ENCODE measurements at regions not wholly inside any gene's neighbourhood (a gene's known extent, or its start where the extent isn't known, plus 50 kb on each side); places are given as distances from the start of the nearest gene placed in this dataset.
"Not testable (repeated sequence)": the region's sequence is repeated elsewhere in the genome, so short reads cannot be mapped to it uniquely, and the experiment has no call there.

DNA sequence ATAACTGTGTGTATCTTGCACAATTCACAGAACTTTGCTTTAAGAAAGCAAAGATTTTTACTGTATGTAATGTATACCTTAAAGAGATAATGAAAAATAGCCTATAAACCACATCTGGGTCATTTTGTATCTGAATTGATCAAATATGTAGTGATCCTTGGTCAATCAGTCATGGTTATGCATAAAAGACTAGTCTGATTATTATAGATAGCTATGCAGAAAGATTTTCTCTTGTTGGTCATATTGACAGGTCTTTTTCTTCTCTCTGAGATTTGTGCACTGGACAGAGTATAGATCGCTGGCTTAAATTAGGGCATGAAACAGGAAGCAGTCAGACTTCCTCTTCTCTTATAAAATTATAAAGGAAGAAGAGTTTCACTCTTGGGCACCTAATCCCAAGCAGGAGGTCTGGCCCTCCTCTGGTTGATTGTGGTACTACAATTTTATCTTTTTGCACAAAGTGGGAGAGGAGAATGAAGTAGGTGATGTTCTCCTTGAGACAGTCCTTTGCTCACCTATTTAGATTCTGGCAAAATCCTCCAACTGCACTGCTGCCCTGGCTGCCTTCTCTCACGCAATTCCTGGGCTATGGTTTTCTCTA is 380.9 kb upstream of the RGS17 start:
- in situ Hi-C loops (cut with MboI; ENCODE audit: low sequenced_read_pairs) = loop anchor here (25.0 kb wide), 1 partner anchor 275 kb away; no protein-coding TSS in a partner anchor
- no peak overlapping the region for H3K4me3 ChIP-seq
- H3K36me3 ChIP-seq (replicated peaks) = no peaks in the 10 kb centered on the region
- no peaks in the 10 kb centered on the region; the same call in 1 of the 2 replicates for H3K9me3 ChIP-seq
- DNase-seq (ENCODE audit: low spot score in 2 of 2) = peak; percentile 18 to 39
- H3K27me3 ChIP-seq (ENCODE audit: low read depth) = no peaks in the 10 kb centered on the region
- H3K4me1 ChIP-seq = no peaks in the 10 kb centered on the region

DNA sequence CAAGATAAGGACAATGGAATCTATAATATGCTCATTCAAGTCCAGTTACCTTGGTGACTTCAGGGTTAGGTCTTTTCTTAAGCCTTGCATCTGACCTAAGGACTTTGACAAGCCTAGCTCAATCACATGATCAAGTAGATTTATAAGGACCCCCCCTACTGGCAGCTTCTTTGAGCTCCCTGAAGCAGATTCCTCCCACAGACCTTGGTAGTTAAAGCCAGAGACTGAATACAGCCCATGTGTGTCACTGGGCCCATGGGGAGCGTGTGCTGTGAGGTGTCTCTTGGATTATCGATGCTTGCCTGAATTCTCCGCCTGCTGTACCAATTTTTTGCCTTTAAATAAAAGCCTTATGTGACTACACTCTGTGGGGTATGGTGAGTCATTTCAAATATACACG is 372.7 kb upstream of the RGS17 start:
- peak; percentile 31 to 42 for DNase-seq (ENCODE audit: low spot score in 2 of 2)
- no peaks in the 10 kb centered on the region for H3K4me1 ChIP-seq
- no peaks in the 10 kb centered on the region for H3K36me3 ChIP-seq (replicated peaks)
- no peaks in the 10 kb centered on the region for H3K9me3 ChIP-seq
- in situ Hi-C loops (cut with MboI; ENCODE audit: low sequenced_read_pairs) = loop anchor here (25.0 kb wide), 1 partner anchor 267 kb away; no protein-coding TSS in a partner anchor
- no peaks in the 10 kb centered on the region for H3K27me3 ChIP-seq (ENCODE audit: low read depth)
- no peak overlapping the region for H3K4me3 ChIP-seq

GRCh38 chr6:153493501-153493900 is 362.4 kb upstream of the RGS17 start:
- Histone ChIP-seq H3K36me3 (replicated peaks) (no peaks in the 10 kb centered on the region), H3K27me3 (ENCODE audit: low read depth) (0 out of 2 replicates have a peak, but pooled peaks cover 2% of the 10 kb centered on the region), H3K4me1 (no peaks in the 10 kb centered on the region), H3K9me3 (no peaks in the 10 kb centered on the region), H3K4me3 (no peak overlapping the region)
- DNase-seq (ENCODE audit: low spot score in 2 of 2) = no peak
- in situ Hi-C loops (cut with MboI; ENCODE audit: low sequenced_read_pairs) = no loop called here

- Histone ChIP-seq H3K36me3 (replicated peaks) (no peaks in the 10 kb centered on the region), H3K4me3 (no peak overlapping the region), H3K4me1 (no peaks in the 10 kb centered on the region), H3K27me3 (ENCODE audit: low read depth) (0 out of 2 replicates have a peak, but pooled peaks cover 2% of the 10 kb centered on the region), H3K9me3 (no peaks in the 10 kb centered on the region)
- no peak for DNase-seq (ENCODE audit: low spot score in 2 of 2)
- in situ Hi-C loops (cut with MboI; ENCODE audit: low sequenced_read_pairs) = no loop called here
These were observed 358.4 kb upstream of the RGS17 start for GRCh38 chr6:153489479-153489878.

DNA sequence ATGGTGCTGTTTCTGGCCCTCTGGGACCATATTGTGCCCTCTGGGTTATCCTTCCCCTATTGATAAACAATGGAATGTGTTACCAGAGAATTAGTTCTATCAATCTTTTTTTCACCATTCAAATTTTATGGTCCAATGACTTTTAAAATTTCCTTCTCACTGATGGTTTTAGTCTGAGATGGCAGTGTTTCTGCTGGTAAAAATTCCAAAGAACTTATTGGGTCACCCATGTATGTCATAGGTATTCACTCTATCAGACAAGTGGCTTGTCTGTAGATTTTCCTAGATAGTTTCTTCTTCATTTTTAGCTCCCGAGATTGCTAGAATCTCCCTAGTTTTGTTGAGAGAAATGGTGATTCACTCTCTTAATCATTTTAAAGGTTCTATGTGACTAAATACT is 357.2 kb upstream of the RGS17 start:
- in situ Hi-C loops (cut with MboI; ENCODE audit: low sequenced_read_pairs) = no loop called here
- Histone ChIP-seq H3K4me1 (no peaks in the 10 kb centered on the region), H3K4me3 (no peak overlapping the region), H3K36me3 (replicated peaks) (no peaks in the 10 kb centered on the region), H3K27me3 (ENCODE audit: low read depth) (0 out of 2 replicates have a peak, but pooled peaks cover 2% of the 10 kb centered on the region), H3K9me3 (no peaks in the 10 kb centered on the region)
- no peak for DNase-seq (ENCODE audit: low spot score in 2 of 2)

GRCh38 chr6:153485072-153485471 is 354.0 kb upstream of the RGS17 start:
- in situ Hi-C loops (cut with MboI; ENCODE audit: low sequenced_read_pairs) = no loop called here
- H3K27me3 ChIP-seq (ENCODE audit: low read depth) = no peaks in the 10 kb centered on the region
- DNase-seq (ENCODE audit: low spot score in 2 of 2) = no peak

DNA sequence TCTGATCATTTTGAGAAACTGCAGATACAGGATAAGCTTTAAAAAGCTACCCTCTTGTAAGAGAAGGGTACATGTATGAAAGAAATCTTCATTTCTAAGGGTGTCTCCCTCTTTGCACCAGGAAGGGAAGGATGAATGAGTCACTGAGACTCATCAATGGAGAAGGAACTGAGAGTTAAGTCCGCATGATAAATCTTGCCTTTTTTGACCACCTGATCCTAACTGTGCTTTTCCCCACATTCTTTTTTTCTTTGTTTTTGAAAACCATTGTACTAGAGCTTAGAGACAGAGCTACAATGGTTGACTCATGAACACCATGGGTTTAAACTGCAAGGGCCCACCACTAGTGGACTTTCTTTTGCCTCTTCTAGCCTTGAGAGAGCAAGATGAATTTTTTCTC is 353.0 kb upstream of the RGS17 start:
- no peaks in the 10 kb centered on the region for H3K4me1 ChIP-seq
- no peak for DNase-seq (ENCODE audit: low spot score in 2 of 2)
- H3K27me3 ChIP-seq (ENCODE audit: low read depth) = no peaks in the 10 kb centered on the region
- no peaks in the 10 kb centered on the region for H3K36me3 ChIP-seq (replicated peaks)
- no peaks in the 10 kb centered on the region for H3K9me3 ChIP-seq
- H3K4me3 ChIP-seq = no peak overlapping the region
- in situ Hi-C loops (cut with MboI; ENCODE audit: low sequenced_read_pairs) = no loop called here

More at GRCh38 chr6:153485072-153485471, 354.0 kb upstream of the RGS17 start:
- Histone ChIP-seq H3K9me3 (no peaks in the 10 kb centered on the region), H3K36me3 (replicated peaks) (no peaks in the 10 kb centered on the region), H3K4me3 (no peak overlapping the region), H3K4me1 (no peaks in the 10 kb centered on the region)

GRCh38 chr6:153476243-153476642 is 345.2 kb upstream of the RGS17 start:
- in situ Hi-C loops (cut with MboI; ENCODE audit: low sequenced_read_pairs) = no loop called here
- Histone ChIP-seq H3K9me3 (no peaks in the 10 kb centered on the region), H3K4me3 (no peak overlapping the region), H3K4me1 (no peaks in the 10 kb centered on the region), H3K27me3 (ENCODE audit: low read depth) (no peaks in the 10 kb centered on the region), H3K36me3 (replicated peaks) (no peaks in the 10 kb centered on the region)
- DNase-seq (ENCODE audit: low spot score in 2 of 2) = no peak

GRCh38 chr6:153465050-153465449 is 334.0 kb upstream of the RGS17 start:
- DNase-seq (ENCODE audit: low spot score in 2 of 2) = no peak
- H3K27me3 ChIP-seq (ENCODE audit: low read depth) = no peaks in the 10 kb centered on the region
- no peaks in the 10 kb centered on the region for H3K4me1 ChIP-seq
- no peaks in the 10 kb centered on the region for H3K36me3 ChIP-seq (replicated peaks)
- no peak overlapping the region for H3K4me3 ChIP-seq
- H3K9me3 ChIP-seq = no peaks in the 10 kb centered on the region
- in situ Hi-C loops (cut with MboI; ENCODE audit: low sequenced_read_pairs) = no loop called here

DNA sequence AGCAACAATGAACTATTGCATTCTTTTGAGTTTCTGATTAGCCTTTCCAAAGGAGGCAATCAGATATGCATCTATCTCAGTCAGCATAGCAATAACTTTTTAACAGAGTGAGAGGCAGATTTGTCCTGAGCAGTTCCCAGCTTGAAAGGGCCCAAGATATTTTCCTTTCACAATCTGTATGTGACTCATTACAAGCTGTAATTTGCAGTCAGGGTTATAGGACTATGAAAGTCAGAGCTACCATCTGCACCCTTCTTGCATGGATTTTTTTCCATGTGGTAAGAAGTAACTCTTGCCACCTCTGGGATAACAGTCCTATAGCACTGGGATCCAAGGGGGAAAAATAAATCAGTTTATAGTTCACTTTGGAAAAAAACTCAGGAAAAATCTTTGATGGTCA is 318.2 kb upstream of the RGS17 start:
- in situ Hi-C loops (cut with MboI; ENCODE audit: low sequenced_read_pairs) = no loop called here
- Histone ChIP-seq H3K9me3 (no peaks in the 10 kb centered on the region), H3K36me3 (replicated peaks) (no peaks in the 10 kb centered on the region), H3K4me3 (no peak overlapping the region), H3K27me3 (ENCODE audit: low read depth) (no peaks in the 10 kb centered on the region), H3K4me1 (no peaks in the 10 kb centered on the region)
- no peak for DNase-seq (ENCODE audit: low spot score in 2 of 2)

DNA sequence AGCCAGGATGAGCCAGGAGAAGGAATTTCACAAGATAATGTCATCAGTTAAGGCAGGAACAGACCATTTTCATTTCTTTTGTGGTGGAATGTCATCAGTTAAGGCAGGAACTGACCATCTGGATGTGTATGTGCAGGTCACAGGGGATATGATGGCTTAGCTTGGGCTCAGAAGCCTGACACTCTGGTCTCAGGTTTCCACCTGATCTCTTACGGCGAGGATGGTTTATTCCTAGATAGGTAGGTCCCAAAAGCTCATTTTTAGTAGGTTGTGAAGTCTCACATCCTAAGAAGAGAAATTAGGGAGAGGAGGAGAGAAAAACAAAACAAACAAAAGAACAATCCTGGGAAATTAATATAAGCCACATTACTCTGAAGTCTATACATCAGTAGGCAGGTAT is 311.7 kb upstream of the RGS17 start:
- H3K27me3 ChIP-seq (ENCODE audit: low read depth); H3K9me3 ChIP-seq; H3K36me3 ChIP-seq (replicated peaks); DNase-seq (ENCODE audit: low spot score in 2 of 2); H3K4me3 ChIP-seq; H3K4me1 ChIP-seq; in situ Hi-C loops (cut with MboI; ENCODE audit: low sequenced_read_pairs): not testable (repeated sequence)

DNA sequence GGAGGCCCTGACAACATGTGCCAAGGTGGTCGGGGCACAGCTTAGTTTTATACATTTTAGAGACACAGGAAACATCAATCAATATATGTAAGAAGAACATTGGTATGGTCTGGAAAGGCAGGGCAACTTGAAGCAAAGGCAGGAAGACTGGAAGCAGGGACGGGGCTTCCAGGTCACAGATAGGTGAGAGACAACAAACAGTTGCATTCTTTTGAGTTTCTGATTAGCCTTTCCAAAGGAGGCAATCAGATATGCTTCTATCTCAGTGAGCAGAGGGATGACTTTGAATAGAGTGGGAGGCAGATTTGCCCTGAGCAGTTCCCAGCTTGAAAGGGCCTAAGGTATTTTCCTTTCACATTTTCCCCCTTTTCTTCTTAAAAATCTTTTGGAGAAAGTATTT is 311.0 kb upstream of the RGS17 start:
- Histone ChIP-seq H3K27me3 (ENCODE audit: low read depth) (no peaks in the 10 kb centered on the region), H3K4me1 (peaks cover 3% of the 10 kb centered on the region), H3K9me3 (no peaks in the 10 kb centered on the region), H3K36me3 (replicated peaks) (no peaks in the 10 kb centered on the region), H3K4me3 (no peak overlapping the region)
- DNase-seq (ENCODE audit: low spot score in 2 of 2) = no peak
- in situ Hi-C loops (cut with MboI; ENCODE audit: low sequenced_read_pairs) = no loop called here

DNA sequence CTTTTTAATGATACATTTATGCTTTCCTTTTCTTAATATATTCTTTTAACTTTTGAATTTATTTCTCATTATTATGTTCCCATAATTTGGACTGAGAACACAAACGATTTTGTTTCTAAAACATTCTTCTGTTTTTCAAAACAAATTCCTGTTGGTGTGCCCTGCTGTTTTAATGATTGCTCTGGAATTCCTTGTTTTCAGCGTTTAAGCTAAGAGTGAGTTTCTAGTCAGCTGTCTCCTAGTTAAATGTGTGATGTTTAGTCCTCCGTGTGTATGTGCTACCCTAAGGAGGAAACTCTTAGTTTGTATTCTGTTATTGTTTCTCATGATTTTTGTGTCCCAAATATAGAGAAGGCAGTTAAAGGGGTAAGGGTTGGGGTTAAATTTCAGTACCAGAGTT is 306.1 kb upstream of the RGS17 start:
- Histone ChIP-seq H3K36me3 (replicated peaks) (no peaks in the 10 kb centered on the region), H3K4me3 (no peak overlapping the region), H3K4me1 (peaks cover 10% of the 10 kb centered on the region), H3K9me3 (no peaks in the 10 kb centered on the region), H3K27me3 (ENCODE audit: low read depth) (no peaks in the 10 kb centered on the region)
- no peak for DNase-seq (ENCODE audit: low spot score in 2 of 2)
- in situ Hi-C loops (cut with MboI; ENCODE audit: low sequenced_read_pairs) = no loop called here

GRCh38 chr6:153436351-153436750 is 305.3 kb upstream of the RGS17 start:
- Histone ChIP-seq H3K36me3 (replicated peaks) (no peaks in the 10 kb centered on the region), H3K27me3 (ENCODE audit: low read depth) (no peaks in the 10 kb centered on the region), H3K4me3 (no peak overlapping the region), H3K4me1 (peaks cover 10% of the 10 kb centered on the region), H3K9me3 (no peaks in the 10 kb centered on the region)
- in situ Hi-C loops (cut with MboI; ENCODE audit: low sequenced_read_pairs) = no loop called here
- DNase-seq (ENCODE audit: low spot score in 2 of 2) = peak in 1 of 2 experiments; percentile 54

GRCh38 chr6:153435787-153436186 is 304.7 kb upstream of the RGS17 start:
- peaks cover 10% of the 10 kb centered on the region for H3K4me1 ChIP-seq
- no peaks in the 10 kb centered on the region for H3K9me3 ChIP-seq
- H3K27me3 ChIP-seq (ENCODE audit: low read depth) = no peaks in the 10 kb centered on the region
- in situ Hi-C loops (cut with MboI; ENCODE audit: low sequenced_read_pairs) = no loop called here
- H3K4me3 ChIP-seq = no peak overlapping the region
- DNase-seq (ENCODE audit: low spot score in 2 of 2) = no peak
- H3K36me3 ChIP-seq (replicated peaks) = no peaks in the 10 kb centered on the region
